ENCODE measurements at regions not wholly inside any gene's neighbourhood (a gene's known extent, or its start where the extent isn't known, plus 50 kb on each side); places are given as distances from the start of the nearest gene placed in this dataset.
"Not testable (repeated sequence)": the region's sequence is repeated elsewhere in the genome, so short reads cannot be mapped to it uniquely, and the experiment has no call there.

DNA sequence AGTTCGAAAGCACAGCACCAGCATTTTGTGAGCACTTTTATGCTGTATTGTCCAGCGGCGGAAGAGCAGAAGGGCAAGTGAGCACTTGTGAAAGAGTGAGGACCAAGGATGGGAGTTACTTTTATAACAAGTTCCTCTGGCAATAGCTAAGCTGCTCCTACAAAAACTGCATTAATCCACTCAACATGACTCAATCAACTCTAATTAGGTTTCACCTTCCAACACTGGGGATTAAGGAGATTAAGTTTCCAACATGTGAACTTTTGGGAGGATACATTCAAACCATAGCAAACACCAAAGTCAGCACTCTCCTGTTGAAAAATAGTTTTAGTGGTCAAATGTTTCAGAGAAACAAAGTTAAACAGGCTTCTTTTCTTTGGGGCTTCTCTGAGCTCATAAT lies 844.5 kb downstream of the REEP3 start:
- no peak for DNase-seq

DNA sequence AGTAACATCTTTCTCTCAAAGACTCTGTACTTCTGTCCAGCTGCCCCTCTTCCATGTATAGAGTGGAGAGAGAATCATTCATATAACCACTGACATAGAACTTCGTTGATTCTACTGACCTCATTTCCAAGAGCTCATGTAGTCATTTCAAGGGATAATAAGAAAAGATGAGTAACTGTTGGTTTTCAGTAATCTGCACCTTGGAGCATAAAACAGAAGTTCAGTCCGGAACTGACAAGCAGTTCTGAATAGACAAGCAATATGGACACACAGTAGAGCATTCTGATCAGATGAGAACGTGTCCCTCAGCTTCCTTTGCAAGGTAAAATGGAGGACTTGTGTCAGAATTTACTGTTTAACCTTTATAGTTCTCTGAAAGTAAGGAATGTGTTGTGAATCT lies 847.1 kb downstream of the REEP3 start:
- DNase-seq = no peak

DNA sequence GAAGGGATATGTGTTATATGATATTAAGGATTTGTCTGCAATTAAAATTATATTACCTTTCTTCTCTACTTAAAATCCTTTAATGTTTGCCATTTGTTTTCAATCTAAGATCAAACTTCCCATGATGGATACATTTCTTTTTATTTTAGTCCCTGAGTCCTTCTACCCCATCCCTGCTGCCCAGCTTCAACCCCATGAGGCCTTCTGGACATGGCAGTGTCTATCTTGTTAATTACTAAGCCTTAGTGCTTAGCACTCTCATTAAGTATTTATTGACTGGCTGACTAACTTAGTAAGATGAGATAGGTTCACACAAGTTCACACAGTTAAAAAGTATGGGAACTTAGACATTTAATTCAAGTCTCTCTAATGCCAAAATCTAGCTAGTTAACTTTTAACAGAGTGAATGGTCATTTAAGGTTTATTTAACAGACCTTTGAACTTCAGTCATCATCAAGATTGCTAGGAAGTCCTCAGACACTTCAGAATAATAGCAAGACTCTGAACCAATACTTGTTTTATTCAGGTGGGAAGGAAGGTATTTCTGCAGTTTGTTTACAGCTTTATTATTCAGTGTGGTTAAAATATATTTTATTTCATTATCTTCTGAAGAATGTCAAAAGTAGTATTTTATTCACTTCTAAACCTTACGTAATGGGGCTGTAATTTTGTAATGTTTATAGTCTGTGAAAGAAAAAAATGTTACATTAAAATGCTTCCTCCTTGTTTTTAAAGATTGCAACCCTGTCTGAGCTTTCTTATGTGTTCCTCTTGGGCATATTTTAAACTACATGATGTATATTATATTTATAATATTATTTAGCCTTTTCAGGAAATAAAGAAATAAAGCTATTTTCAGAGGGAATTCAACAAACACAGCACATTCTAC lies 848.9 kb downstream of the REEP3 start:
- DNase-seq = no peak

DNA sequence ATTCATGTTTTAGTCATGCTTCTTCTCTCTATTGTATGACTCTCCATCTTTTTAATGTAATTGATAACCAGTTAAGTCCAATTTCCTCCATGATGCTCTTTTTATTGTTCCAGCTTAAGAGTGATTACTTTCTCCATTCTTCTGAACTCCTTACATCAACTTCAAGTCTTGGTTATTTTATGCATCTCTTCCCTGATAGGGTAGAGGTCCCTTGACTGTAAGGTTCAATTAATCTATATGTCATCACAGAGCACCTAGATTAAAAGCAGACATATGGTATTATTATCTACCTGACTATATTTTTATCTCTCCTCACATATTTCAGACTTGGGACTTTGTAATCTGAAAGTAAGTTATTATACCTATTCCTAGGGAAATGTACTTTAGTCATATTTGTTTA lies 853.1 kb downstream of the REEP3 start:
- DNase-seq = no peak

DNA sequence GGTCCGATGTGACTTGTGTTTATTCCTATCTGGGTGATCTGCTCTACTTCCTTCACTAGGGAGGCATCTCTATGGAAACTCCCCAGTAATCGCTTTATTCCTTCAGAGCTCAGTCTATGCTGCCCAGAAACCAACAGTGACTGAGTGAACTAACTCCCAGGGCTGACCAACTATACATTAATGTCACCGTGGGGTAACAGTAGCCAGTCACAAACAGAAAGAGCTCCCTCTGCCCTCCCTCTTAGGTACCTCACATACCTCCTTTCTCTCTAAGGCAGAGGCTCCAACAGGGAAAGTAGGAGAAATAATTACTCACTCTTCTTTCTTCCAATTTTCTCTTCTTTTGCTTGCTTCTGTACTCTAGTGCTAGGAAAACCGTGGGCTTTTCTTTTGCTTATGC lies 855.0 kb downstream of the REEP3 start:
- no peak for DNase-seq

DNA sequence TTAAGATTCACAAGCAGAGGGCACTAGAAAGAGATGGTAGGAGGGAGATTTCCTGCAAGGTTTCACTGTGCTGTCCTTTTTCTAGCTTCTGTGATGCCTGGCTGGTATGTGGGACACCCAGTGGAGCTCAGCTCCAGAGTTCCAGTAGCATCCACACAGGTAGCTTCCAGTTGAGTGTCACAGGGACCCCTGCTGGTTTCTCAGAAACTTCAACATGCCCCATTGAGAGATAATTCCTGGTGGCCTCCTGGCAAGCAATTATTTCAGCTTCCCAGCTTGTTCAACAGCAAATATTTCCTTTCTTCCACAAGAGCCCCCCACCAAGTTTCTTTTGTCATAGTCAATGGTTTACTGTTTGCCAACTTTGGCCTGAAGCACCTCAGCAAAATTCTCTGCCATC lies 858.7 kb downstream of the REEP3 start:
- DNase-seq = no peak

DNA sequence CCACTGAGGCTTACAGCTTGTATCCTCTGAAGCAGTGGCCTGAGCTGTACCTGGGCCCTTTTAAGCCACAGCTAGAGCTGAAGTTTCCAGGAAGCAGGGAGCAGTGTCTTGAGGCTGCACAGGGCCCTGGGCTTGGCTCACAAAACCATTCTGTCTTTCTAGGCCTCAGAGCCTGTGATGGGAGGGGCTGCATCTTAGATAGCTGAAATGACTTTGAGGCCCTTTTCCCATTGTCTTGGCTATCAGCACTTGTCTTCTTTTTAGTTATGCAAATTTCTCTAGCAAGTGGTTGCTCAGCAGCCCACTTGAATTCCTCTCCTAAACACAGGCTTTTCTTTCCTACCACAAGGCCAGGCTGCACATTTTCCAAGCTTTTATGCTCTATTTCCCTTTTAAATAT lies 864.2 kb downstream of the REEP3 start:
- DNase-seq = no peak

DNA sequence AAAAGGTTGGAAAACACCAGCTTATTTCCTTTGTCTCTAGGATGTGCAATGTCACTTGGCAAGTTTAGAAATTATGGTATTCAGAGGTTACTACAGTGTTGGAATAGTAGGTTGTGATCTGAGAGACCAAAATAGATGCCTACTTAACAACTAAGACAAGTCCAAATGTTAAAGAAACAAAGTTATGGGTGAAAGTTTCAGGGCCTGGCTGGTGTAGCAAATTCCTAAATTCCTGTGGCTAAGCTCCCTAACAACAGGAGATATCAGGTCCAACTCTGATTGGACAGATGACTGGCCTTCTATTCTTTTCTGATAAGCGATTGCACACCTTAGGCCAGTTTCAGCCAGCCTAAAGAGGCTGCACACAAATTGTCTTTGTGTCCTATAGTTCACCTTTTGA lies 873.5 kb downstream of the REEP3 start:
- DNase-seq = no peak

DNA sequence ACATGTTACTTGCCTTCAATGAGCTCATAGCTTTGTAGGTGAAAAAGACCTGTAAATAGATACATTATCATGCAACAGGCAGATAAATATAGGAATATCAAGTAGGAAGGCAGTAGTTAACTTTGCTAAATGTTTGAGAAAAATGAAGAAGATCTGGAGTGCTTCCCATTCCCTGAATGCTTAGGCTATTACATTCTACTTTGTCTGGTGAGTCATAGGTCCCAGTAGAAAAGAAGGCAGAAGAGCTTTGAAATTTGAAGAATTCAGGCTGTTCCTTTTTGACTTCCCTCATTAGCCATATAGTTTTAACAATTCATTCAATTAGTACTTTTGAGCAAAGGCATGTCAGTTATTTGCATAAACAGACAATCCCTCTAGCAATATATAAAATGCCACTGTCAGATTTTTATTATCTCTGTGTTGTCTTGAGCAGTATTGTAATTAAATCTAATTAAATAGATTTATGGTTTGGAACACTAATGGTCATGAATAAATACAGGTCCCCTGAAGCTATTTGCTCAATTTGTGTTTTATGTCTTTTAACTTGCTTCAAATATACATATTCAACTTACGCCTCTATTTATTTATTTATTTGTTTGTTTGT lies 875.0 kb downstream of the REEP3 start:
- no peak for DNase-seq

DNA sequence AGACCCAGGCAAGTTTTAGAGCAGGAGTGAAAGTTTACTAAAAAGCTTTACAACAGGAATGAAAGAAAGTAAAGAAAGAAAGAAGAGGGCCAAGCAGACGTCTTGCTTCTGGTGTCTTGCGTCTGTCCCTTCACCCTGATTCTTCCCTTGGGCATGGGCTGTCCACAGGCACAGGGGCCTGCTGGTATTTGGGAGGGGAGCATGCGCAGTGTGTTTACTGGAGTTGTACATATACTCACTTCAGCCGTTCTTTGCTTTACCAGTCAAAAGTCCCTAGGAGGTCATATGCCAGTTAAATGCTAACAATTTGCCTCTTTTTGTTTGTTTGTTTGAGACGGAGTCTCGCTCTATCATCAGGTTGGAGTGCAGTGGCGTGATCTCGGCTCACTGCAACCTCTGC lies 875.9 kb downstream of the REEP3 start:
- DNase-seq = no peak

DNA sequence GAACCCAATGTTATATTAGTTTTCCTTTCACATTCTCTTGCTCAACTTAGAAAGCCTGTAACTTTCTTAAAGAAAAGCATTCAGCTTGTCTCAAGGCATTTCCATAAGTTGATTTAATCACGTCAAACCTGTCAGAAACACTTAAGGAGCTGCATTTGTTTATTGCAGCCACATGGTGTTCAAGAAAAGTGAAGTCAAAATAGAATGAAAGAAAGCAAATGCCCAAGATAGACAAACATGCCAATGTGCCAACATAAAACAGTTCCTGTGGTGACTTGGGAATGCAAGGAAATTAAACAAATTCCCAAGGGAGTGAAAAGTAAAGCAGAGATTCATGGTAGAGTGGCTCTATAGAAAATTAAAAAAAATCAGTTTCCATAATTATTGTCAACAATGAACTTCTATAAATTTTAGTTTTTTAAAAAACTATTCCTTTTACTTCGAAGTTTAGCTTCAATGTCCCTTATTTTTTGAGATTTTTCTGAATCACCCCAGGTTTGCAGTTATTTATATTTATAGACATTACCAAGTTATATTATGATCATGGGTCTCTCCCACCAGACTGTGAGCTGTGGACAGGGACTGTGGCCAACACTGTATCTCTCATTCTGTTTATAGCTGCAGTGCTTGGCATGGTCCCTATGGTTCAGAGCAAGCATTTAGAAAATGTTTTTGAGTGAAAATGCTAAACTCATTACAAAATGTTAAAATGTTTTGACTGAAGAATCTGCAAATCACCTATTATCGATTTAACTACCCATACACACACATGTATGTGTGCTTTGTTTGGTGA lies 887.4 kb downstream of the REEP3 start:
- no peak for DNase-seq

DNA sequence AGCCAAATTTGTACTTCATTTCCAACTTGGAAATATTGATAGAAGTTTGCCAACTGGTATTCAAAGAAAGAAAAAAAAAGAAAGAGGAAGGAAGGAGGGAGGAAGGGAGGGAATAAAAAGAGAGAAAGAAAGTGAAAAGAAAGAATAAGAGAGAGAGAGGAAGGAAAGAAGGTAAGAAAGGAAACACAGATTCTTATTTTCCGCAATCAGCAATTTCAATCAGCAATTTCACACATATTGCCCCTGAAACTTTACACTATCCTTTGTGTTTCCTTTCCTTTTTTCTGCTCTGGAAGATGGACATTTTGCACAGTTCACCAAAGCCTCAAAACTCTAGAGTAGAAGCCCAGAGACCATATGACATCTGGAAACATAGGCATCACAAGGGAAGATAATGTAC lies 888.1 kb downstream of the REEP3 start:
- no peak for DNase-seq

DNA sequence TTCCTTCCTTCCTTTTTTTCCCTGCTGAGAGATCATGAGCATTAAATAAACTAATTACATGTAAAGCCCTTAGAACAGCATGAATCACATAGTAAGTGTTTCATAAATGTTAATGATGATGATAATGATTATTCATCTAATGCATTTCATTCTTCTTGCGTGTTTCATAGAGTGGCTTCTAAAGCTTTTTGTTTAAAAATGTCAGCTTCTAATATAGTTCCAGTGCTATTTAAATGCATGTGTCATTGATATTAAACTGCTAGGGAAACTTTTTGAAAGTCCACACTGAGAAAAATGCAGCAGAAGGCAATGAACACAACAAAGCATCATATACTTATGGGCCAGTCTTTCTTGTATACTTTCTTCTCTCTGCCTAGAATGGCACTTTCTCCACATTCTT lies 894.8 kb downstream of the REEP3 start:
- DNase-seq = no peak

DNA sequence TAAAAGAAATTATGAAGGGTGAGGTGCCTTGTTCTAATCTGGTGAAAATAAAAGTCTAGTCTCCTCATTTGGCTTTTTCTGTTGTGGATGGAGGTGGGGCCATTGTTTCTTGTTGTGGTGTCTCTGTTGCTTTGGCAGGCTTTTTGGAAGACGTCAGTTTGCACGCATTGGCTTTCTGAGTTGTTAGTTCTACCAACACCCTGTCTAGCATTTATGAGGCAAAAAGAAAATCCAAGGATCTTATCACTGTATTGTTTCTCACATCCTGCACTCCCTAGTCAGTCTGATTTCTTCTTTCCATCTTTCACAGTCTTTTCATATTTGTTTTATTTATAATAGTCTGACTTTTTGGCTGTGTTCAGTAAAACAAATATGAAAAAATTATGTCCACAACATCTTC lies 898.3 kb downstream of the REEP3 start:
- DNase-seq = no peak

DNA sequence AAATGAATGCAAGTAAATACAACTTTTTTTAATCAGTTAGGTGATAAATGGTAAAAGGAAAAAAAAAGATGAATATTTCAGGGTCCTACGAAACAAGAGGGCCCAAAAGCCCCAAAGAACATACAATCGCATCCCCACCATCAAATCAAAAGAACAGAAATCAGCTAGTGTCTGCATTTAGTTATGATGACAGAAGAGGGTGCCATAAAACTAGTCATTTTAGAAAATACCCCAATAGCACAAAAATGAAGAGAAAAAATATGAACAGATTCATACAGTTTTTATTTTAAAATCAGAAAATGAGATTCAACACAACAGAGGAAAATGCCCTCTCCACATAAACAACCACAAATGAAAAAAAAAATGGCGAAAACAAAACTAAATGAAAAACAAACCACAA lies 905.5 kb downstream of the REEP3 start:
- DNase-seq = no peak

DNA sequence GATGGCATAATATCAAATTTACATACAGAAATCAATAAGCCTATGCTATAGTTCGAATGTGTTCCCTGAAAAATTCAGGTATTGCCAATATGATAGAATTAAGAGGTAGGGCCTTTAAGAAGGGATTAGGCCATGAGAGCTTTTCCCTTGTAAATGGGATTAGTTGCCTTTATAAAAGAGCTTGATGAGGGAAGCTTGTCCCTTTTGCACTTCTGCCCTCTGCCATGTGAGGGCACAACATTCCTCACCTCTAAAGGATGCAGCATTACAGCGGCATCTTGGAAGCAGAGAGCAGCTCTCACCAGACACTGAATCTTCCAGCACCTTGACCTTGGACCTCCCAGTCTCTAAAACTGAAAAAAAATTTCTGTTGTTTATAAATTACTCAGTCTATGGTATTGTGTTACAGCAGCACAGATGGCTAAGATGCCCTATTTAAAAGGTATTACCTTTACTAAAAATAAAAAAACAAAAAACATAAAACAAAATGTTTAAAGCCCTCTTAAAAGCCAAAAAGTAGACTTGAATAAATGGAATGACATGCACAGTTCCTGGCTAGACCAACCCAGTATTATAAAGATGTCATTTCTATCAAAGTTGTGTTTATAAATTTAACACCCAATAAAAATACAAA lies 909.6 kb downstream of the REEP3 start:
- DNase-seq = no peak

DNA sequence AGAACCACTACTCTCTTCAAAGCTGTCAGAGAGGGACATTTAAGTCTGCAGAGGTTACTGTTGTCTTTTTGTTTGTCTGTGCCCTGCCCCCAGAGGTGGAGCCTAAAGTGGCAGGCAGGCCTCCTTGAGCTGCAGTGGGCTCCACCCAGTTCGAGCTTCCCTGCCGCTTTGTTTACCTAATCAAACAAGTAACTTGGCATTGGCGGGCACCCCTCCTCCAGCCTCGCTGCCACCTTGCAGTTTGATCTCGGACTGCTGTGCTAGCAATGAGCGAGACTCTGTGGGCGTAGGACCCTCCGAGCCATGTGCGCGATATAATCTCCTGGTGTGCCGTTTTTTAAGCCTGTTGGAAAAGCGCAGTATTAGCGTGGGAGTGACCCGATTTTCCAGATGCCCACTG lies 920.7 kb downstream of the REEP3 start:
- not testable (repeated sequence) for DNase-seq

DNA sequence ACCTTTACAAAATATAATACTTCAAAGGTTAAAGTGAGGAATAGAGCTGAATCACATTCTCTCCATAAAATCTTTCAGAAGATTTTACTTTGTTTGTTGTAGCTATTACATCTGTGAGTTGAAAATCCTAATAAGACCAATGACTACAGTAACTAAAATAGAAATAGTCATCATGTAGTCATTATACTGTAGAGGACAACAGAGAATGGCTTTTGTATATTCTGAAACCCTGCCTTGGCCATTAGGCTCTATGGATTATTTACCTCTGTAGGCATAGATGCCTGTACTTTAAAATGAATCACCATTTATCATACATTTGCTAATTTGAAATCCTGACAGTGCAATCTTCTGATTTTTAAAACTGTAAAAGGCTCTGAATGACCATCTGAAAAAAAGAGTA lies 923.0 kb downstream of the REEP3 start:
- DNase-seq = no peak

DNA sequence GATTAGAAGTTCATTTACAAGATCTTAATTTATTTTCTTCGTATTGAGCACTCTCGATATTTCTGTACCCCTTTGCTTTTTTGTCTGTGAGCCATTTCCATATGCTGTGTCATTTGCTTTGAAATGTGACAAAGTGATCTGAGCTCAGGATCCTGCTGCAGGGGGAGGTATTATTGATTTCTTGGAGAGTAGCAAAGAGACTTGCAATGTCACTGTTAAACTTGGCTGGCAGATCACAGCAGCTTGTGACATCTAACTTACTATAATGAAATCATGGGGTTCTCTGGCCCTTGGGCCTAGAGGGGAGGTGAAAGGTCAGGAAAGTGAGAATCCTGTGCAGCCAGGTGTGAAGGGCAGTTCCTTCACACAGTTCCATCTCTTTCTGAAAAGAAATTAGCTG lies 923.4 kb downstream of the REEP3 start:
- no peak for DNase-seq

DNA sequence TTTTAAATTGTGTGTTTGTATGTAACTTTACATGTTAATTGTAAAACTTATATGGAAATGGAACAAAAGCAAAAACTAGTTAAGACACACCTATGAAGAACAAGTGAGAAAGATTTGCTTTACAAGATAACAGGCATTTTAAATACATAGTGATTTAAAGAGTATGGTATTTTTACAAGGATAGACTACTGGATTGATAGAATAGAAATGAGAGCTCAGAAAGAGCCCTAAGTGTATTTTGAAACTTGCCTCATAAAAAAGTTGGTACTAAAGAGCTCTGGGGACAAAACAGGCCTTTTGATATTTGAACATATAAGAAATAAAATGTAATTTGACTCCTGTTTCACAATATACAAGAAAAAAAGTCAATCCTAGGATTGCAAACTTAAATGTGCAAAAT lies 928.4 kb downstream of the REEP3 start:
- no peak for DNase-seq

DNA sequence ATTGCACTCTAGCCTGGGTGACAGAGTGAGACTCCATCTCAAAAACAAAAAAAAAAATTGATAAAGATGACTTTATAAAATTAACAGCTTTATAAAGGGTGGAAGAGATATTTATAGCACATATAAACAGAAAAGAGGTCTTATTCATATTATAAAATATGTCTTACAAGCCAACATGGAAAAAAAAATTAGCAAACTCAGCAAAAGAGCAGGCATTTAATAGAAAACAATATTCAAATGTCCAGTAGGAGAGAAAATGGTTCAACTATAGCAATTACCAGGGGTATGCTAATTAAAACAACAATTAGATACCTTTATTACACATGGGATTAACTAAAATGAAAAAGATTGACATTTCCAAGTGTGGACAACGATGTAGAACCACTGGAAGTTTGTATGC lies 929.1 kb downstream of the REEP3 start:
- DNase-seq = no peak

DNA sequence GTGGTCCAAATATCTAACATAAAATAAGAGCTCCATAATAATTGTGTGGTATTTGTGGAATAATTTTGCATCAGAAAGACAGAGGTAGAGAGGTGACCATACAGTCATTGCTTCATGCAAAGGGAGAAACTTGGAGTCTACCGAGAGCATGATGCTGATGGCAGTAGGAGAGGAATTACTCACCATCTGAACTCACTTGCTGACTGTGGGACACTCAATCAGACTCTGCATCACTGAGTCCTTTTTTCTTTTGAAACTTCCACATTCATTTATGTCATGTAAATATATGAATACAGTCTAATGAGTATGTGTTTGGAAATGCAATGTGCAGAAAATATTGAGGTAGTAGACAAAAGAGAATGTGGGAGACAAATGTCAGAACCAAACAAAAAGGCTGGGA lies 933.8 kb downstream of the REEP3 start:
- DNase-seq = no peak

DNA sequence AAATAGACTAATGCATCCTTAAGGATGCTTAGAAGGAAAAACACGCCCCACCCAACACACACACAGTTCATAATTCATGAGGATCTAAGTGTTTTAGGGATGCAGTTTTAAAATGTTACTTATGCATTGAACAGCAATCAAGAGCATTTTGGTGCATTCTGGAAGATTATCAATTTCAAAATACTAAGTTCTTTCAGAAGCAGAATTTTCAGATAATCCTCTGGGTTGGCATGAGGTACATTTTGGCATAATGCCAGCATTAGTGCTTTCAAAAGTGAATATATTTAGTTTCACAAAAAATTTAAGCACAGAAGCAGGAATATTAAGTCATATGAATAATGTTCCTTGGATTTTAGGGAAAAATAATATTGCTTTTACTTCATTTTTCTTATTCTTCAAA lies 937.1 kb downstream of the REEP3 start:
- no peak for DNase-seq

DNA sequence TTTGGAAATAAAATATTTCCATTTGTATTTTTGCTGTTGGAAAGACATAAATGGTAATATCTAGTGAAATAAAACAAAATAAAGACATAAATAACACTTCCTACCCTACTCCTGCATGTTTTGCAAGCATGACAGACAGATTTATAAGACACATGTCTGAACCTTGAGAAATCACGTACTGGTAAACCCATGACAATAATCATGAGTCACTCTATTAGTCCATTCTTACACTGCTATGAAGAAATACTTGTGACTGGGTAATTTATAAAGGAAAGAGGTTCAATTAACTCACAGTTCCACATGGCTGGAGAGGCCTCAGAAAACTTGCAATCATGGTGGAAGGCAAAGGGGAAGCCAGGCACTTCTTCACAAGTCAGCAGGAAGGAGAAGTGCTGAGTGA lies 942.2 kb downstream of the REEP3 start:
- DNase-seq = no peak
